GM19372 (cell line): ENCODE measurements at regions not wholly inside any gene's neighbourhood (a gene's known extent, or its start where the extent isn't known, plus 50 kb on each side); places are given as distances from the start of the nearest gene placed in this dataset.

Experiments used
- ATAC-seq: cut with Tn5 transposase; IDR thresholded peaks from one replicate; pipeline ENCODE4 v1.9.1; 2021; ENCODE audit warnings: mild to moderate bottlenecking, low read depth, moderate library complexity; ENCODE audit not compliant: unreplicated experiment

DNA sequence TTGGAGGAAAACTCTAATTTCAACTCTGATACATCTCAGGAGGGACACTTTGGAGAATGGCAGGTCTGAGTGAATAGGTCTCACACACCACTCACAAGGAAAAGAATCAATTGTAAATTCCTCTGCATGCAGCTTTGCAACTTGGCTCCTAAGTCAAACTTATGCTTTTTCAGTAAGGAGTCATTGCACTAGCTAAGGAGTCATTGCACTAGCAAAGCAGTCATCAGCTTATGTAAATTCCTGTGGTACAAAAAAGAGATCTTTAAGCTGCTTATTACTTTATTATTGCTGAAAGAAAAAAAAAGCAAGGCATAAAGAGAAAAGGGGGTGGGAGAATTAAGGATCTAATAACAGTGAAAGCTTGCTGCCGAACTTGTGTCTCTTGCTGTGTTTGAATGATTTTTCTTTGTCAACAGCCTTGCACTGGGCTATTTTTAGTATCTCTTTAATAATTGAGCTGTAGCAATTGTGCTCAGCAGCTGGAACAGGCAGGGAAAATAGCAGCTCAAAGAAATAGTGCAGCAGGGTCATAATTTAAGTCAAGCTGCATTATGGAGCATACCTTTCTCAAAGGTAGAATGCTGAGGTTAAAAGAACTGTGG, 154.3 kb upstream of the ARPP21 start:
- ATAC-seq: no peak

DNA sequence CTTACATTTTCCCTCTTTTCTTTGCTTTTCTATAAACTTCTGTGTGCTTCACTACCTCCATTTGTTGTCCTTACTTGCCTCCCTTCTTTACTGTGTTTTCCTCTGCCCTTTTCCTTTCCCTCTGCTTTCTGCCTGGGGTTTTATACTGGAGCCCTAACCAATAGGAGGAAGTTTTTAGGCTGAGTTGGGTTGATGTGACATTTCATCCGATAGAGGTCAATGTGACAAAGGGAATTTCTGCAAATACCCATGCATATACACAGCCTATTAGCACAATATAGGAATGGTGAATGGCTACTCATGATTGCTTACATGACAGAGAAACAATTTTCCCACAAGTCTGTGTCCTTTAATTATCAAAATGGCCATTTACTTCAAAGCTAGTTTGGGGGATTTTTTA, 153.0 kb upstream of the ARPP21 start:
- ATAC-seq: no peak

DNA sequence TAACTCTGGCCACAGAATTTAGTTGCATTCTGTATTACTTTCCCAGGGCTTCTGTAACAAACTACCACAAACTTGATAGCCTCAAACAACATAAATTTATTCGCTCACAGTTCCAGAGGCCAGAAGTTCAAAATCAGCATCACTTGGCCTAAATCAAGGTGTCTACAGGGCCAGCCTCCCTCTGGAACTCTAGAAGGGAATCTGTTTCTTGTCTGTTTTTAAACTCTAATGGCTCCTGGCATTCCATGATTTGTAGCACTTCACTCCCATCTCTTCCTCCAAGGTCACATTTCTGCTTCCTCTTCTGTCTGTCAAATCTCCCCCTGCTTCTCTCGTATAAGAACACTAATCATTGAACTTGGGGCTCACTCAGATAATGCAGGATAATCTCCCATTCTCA, 151.9 kb upstream of the ARPP21 start:
- no peak for ATAC-seq

DNA sequence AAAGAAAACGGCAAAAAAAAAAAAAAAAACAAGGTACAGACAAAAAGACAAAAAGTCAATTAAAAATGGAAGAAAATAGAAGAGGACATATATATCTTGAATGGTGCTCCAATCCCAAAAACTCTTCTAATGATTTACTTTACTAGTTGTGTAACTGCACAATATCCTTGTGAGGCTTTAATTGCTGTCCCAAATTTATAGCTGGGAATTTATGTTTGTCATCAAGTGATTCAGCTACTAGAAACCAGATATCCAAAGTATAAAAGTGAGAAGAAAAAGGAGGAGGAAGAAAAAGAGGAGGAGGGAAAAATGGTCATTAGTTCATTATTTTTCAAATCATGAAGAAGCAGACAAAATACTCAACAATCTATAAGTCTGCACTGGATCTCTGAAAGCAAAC, 150.8 kb upstream of the ARPP21 start:
- no peak for ATAC-seq

DNA sequence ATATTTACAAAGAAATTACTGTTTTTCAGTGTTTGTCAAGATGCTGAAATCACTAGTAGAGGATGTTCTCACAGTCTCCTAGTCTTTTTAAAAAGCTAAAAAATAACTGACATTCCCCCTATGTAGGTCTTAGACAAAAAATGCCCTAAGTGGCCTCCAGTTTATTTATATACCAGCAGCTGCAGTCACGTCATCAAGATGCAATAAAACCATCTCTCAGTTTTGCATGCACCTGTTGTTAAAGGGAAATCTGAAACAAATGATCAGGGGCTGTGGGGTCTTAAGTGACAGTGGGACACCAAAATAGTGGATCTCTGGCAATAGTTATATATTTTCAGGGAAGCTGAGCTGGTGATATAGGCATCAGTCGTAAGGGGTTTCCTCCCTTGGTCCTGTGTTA, 146.5 kb upstream of the ARPP21 start:
- ATAC-seq: no peak

DNA sequence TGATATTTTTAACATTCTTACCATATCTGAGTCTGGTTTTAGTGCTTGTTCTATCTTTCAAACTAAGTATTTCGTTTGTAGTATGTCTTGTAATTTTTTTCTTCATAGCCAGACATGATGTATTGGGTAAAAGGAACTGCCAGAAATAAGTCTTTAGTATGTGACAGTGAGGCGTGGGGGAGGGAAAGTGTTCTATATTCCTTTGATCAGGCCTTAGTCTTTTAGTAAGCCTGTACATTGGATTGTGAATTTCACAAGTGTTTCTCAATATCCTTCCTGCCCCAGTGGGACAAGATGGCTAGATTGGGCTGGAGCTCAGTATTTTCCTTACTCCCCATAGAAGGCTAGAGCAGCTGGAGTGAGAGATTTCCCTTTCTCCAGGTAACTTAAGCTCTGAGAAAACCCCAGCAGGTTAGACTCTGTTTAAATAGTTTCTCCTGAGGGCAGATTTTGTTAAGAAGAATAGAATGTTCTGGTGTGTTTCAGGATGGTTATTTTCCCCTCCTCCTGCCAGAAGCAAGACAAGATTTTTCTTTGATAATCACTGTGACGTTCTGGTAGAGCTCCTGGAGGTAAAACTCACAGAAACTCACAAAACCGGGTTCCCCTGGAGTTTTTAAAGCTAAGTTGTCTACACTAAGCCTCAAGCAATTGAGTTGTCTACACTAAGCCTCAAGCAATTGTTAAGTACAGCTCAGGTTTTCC, 140.7 kb upstream of the ARPP21 start:
- no peak for ATAC-seq

DNA sequence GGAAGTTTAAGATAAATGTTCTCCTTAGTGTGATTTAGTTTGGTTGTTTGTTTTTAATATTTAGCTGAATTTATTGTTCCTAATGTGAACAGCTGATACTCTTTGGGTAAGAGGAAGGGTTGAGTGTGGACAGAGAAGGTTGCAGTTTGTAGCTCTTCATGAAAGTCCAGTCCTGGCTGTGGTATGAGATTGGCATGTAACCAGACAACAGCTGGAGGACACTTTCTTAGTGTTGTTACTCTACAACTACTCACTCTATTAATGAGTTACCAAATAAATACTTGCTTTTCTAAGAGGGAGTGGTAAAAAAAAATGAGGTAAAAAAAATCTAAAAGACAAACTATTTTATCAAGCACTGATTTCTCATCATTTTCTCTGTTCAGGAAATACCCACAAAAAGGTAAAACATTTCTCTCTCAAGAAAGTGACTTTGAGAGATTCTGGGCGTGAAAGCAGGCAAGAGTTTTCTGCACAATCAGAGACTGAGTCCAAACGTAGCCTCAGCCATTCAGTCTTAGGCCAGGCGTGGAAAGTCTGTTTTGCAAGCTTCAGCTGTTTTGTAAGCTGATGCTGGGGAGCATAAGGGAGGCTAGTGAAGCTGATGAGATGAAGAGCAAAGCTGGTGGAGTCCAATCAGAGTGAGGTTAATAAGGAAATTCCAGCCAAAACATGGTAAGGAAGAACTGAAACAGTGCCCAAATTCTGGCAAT, 138.5 kb upstream of the ARPP21 start:
- ATAC-seq: no peak

DNA sequence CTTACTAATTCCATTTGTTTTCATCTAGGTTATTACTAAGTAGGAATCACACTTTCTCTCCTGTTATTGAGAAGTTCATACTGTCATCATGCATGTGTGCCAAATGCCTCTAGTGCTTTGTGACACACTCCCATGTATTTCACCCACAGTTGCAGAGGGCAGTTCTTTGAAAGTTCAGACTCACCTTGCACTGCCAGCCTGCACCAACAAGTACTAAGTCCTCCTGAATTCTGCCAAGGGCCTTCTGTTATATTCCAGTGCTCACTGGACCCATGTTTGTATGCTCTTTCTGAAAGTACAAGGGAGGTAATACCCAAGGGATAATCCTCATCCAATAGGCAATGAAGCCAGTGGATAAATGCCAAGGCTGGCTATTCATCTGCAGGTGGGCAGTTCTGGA, 136.6 kb upstream of the ARPP21 start:
- no peak for ATAC-seq

DNA sequence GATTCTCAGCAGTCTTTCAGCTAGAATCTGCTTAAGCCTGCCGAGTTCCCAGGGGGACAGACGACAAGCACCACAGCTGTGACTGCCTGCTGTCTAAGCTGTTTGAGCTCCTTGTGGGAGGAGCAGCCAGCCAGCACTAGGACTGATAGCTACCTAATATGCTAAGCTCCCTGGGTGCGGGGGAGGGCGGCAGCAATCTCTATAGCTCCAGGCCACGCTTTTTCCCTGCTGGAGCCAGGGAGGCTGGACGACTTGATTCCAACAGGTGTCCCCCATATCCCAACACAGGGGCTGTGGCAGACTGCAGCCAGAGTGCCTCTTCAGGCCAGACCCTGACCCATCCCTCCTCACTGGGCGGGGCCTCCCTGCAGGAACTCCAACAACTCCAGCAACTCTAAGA, 134.1 kb upstream of the ARPP21 start:
- ATAC-seq: no peak

DNA sequence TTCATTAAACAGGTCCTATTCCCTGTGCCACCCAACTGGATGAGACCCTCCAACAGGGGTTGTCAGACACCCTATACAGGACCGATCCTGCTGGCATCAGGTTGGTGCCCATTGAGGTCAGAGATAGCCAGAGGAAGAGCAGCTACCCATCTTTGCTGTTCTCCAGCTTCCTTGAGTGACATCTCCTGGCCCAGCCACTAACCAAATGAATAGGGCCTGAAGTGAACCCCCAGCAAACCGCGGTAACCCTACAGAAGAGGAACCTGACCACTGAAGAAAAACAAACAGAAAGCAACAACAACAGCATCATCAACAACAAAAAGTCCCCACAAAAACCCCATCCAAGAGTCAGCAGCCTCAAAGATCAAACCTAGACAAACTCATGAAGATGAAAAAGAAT, 133.6 kb upstream of the ARPP21 start:
- ATAC-seq: no peak

DNA sequence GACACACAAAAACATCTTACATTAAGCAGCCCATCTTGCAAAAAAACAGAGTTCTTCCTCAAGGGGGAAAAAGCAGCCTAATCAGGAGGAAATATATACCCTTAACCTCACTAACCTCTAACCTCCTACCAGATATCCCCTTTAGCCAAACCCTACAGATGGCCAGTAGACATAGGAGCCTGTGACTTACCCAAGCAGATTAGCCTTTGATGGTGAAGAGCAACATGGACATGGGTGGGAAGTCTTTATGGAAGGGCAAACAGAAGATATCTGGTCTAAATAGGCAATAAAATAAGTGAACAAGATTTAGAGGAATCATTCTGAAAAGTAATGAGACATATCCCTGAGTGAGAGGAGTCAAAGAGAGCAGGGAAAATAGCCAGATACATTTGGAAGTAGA, 119.4 kb upstream of the ARPP21 start:
- ATAC-seq: no peak

DNA sequence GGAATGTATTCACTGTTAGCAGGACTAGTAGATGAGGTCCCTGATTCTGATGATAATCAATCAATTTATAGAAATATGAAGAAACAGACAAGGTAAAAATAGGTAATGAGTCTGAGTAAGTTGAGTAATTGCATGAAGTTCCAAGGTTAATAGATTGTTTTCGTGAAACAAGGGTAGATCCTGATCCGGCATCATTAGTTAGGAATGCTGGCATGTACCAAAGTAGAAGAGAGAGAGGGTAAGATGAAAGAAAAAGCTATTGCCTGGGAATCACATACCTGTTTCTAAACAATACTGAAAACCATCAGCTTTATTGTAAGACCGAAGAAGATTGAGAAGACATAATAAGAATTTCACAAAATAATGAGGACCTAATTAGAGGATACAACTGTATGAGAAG, 118.1 kb upstream of the ARPP21 start:
- ATAC-seq: no peak

DNA sequence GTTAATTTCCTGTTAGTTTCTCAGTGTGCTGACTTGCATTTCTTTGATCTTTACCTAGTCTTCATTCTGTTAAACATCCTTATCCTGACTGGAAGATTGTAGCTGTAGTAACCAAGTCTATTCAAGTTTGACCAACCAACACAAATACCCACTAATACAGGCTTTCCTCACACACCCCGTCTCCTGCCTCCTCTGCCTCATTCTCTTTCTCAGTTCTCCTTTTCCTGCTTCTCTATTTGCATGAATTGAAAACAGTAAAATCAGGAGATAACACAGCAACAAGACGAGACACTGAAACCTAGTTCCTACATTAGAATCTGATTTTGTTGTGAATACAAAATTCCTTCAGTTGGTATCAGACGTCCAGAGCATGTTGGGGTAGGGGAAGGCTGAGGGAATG, 116.9 kb upstream of the ARPP21 start:
- ATAC-seq: no peak

DNA sequence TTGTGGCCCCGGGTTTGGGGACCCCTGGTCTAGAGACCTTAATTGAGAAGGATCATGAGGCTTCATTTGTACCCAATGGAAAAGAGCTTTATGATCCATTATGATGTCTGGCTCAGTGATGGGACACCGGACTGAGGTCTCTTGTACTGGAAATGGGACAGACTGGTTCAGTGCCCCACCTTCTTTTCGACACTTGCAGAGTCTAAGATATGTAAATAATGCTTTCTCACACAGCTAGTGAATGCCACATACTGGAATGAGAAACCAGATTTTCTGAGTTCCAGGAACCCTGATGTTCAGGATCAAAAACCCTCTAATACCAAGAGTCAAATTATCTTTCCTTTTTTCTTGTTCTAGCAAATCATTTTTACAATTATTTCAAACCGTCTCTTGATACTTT, 116.3 kb upstream of the ARPP21 start:
- no peak for ATAC-seq

DNA sequence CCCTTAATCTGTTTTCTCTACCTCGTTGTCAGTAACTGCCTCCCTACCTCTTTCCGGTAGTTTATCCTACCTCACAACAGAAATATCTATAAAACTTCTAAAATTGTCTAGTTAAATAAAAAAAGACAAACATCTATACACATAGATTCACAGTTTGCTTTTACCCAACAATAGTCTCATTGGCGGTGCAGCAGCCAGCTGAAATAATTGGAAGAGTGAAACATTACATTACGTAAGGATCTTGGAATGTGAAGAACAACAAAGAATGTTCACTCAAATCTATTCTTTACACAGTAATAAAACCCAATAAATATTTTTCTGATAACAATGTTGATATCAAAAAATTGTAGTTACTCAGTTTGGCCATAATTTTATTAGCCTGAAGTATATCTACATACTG, 115.5 kb upstream of the ARPP21 start:
- no peak for ATAC-seq

DNA sequence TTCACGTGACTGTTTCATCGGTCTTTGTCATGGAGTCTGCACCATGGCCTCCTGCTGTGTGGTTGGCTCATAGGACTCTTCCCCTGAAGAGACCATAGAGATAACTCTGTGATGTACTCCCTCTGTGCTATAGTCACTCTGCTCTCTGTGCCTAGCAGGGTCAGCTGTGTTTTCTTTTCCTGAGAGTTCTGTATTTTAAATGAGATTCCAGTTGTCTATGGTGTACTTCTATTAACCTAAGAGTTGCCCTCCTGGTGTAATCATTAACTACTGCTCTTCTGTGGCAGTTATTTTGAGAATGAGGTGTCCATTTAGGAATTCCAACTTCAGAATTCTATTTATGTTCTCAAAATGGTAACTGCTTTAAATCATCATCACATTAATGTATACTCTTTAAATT, 114.5 kb upstream of the ARPP21 start:
- no peak for ATAC-seq

DNA sequence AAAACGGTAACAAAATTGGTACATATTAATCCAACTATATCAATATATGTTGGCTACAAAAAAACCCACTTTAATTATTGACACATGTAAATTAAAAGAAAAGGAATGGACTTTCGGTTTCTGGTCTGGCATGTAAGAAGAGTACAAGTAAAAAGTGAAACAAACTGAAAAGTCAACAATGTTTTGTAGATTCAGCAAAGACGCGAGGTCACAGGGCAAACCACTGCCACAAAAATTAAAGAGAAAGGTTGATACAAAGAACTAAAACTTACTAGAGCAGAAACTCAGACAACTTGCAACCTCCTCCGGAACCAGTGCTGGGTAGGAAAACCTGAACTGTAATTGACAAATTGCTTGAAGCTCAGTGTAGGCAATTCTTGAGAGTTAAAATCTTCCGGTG, 110.6 kb upstream of the ARPP21 start:
- no peak for ATAC-seq

DNA sequence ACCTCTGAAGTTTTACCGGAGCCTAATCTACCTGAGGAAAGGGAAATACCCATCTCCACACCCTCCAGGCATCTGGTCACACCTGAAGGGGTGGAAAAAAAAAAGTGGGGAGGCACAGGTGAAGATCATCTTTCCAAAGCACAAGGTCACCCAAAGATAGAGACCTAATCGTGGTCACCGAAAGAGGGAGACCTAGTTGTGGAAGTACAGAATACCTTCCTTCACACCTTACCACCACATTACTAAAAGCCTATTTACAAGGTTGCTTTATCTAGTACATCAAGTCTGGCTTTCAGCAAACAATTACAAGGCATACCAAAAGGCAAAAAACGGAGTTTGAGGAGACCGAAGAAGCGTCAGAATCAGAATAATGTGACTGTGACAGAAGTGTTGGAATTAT, 110.0 kb upstream of the ARPP21 start:
- ATAC-seq: no peak

DNA sequence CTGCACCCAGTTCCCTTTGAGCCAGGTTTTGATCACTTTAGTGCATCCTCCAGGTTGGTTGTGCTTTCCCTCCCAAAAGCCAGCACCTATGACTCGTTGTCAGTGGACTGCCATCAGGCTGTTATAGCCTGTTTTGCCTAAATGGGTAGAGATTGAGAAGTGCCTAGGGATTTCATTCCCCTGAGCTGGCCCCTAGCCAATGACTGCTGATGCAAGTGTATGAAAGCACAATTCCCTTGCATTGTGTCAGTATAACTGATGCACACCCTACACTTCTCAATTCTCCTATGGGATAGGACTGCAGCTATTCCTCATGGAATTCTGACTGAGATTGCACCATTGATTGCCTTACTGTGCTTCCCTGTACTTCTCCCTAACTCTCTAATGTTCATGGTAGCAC, 102.1 kb upstream of the ARPP21 start:
- ATAC-seq: no peak

DNA sequence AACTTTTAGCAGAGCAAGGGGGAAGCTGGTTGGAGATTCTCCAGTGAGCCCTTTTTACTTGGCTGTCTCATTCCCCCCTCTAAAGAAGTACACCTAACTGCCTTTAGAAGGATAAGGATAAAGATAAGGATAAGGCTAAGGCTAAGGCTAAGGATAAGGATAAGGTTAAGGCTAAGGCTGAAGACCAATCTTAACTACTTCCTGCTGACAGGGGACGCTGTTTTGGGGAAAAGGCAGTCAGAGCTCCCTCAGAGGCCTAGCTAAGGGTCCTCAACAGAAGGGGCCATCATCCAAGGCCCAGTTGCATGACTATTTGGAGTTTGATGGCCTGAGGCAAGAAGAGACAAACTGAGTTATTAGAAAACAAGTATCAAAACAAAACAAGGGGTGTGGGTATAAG, 94.3 kb upstream of the ARPP21 start:
- no peak for ATAC-seq

DNA sequence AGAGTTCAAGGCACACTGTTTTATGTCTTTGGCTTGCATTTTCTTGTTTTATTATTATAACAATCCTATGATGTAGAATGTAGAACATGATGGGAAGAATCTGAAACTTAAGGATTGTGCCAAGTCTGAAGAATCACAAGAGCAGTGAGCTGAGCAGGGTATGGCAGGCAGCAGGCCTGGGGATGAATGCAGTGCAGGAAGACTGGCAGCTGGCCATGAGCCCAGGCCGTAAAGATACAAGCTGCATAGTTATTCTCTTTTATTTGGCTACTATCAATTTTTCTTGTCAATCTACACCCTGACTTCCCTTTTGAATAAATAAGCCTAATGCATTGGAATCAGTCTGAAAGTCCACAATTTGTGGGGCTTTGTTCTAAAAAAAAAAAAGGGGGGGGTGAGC, 89.6 kb upstream of the ARPP21 start:
- no peak for ATAC-seq

DNA sequence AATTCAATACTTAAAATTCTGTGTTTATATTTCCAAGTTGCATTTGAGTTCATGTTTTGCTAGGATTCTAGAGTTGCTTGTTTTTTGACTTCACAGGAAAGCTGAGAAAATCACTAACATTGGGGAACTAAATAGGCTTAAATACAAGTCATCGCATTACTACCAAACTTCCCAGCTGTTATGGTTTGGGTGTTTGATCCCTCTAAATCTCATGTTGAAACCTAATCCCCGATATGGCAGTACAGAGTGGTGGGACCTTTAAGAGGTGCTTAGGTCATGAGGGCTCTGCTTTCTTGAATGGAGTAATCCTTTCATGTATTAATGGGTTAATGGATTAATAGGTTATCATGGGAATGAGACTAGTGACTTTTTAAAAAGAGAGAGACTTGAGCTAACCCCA, 77.2 kb upstream of the ARPP21 start:
- no peak for ATAC-seq
